GM12872 (cell line): ENCODE measurements at regions not wholly inside any gene's neighbourhood (a gene's known extent, or its start where the extent isn't known, plus 50 kb on each side); places are given as distances from the start of the nearest gene placed in this dataset.

ENCODE experiments used
- CTCF ChIP-seq: IDR thresholded peaks from 3 replicates; pipeline ENCODE4 v1.5.1; 2011; ENCODE audit warnings: low read depth, mild to moderate bottlenecking, low read length, moderate library complexity; ENCODE audit not compliant: insufficient read depth

GRCh38 chr16:61432421-61432820 lies 603.8 kb downstream of the CDH8 start:
- TF ChIP-seq CTCF = no peak

DNA sequence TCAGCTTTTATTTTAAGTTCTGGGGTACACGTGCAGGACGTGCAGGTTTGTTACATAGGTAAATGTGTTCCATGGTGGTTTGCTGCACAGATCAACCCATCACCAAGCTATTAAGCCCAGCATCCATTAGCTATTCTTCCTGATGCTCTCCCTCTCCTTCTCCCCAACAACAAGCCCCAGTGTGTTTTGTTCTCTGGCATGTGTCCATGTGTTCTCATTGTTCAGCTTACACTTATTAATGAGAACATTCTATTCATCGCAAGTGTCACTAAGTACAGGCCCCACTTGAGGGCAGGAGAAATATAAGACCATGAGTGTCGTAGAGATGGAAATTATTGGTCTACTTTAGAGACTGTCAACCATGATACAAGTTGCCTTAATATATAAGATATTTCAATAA lies 615.1 kb downstream of the CDH8 start:
- no peak for TF ChIP-seq CTCF

GRCh38 chr16:61419791-61420190 lies 616.4 kb downstream of the CDH8 start:
- no peak for TF ChIP-seq CTCF

- no peak for TF ChIP-seq CTCF
Measured at GRCh38 chr16:61415126-61415525, 621.1 kb downstream of the CDH8 start.

DNA sequence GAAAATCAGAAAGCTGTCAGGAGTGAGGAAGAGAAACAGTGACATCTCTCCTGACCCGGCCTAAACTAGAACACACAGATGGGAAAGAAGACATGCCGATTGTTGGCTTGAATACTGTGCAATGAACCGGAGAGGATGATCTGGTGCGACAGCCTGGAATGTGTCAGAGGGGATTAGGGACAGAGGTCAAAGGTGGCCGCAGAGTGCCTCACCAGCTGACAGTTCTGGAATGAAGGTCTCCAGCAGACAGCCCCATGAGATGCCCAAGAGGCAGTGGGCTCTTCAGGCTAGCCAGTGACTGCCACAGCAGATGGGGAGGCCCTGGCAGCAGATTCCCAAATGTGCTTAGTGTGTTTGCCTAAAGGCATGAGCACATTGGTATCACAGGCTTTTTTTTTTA lies 623.2 kb downstream of the CDH8 start:
- no peak for TF ChIP-seq CTCF

GRCh38 chr16:61412562-61412961 lies 623.7 kb downstream of the CDH8 start:
- no peak for TF ChIP-seq CTCF

- TF ChIP-seq CTCF = no peak
Measured at GRCh38 chr16:61409604-61410003, 626.6 kb downstream of the CDH8 start.

DNA sequence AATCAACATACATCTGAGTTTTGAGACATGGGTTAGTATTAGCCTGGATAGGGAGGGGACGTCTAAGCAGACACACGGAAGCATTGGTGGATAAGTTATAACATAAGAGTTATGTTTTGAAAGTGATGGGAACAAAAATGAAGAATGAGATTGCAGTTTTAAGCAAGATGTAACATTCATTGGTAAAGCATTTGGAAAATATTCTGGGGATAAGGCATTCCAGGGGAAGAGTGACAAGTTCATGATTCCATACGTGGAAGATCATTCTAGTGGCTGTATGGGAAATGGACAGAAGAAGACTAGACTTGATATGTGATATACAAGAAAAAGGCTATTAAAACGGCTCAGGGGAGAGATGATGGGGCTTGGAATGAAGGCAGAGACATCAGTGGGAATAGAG lies 632.9 kb downstream of the CDH8 start:
- no peak for TF ChIP-seq CTCF
